BE2C (cell line): ENCODE measurements at regions not wholly inside any gene's neighbourhood (a gene's known extent, or its start where the extent isn't known, plus 50 kb on each side); places are given as distances from the start of the nearest gene placed in this dataset.
A peak's percentile ranks its signal among the peaks of the same experiment; 100 is the strongest.

Source experiments
- DNase-seq: peaks from one replicate; pipeline ENCODE4 v3.0.0-alpha.2; 2020
- H3K27me3 ChIP-seq: fragments of 250-450 bp; sonication (Bioruptor Pico); 2 replicates; pipeline ENCODE4 v1.5.1; 2020; ENCODE audit warnings: mild to moderate bottlenecking
- H3K36me3 ChIP-seq: fragments of 250-450 bp; sonication (Bioruptor Pico); 2 replicates; pipeline ENCODE4 v1.5.1; 2020; ENCODE audit warnings: mild to moderate bottlenecking
- H3K4me1 ChIP-seq: fragments of 250-450 bp; sonication (Bioruptor Pico); 2 replicates; pipeline ENCODE4 v1.5.1; 2020
- H3K4me3 ChIP-seq: 2 replicates; pipeline ENCODE4 v1.5.1; 2011; ENCODE audit warnings: low read depth, low read length
- H3K9me3 ChIP-seq: fragments of 250-450 bp; sonication (Bioruptor Pico); 2 replicates; pipeline ENCODE4 v1.5.1; 2020
- CTCF ChIP-seq: IDR thresholded peaks from 2 replicates; pipeline ENCODE4 v1.5.1; 2012; ENCODE audit warnings: mild to moderate bottlenecking, low read depth, low read length

GRCh38 chr3:159607856-159608255 is 380.8 kb upstream of the IL12A start:
- Histone ChIP-seq H3K4me1 (no peaks in the 10 kb centered on the region), H3K9me3 (no peaks in the 10 kb centered on the region), H3K27me3 (no peaks in the 10 kb centered on the region; the same call in 1 of the 2 replicates), H3K4me3 (no peak overlapping the region), H3K36me3 (no peaks in the 10 kb centered on the region)
- TF ChIP-seq CTCF: no peak
- no peak for DNase-seq

DNA sequence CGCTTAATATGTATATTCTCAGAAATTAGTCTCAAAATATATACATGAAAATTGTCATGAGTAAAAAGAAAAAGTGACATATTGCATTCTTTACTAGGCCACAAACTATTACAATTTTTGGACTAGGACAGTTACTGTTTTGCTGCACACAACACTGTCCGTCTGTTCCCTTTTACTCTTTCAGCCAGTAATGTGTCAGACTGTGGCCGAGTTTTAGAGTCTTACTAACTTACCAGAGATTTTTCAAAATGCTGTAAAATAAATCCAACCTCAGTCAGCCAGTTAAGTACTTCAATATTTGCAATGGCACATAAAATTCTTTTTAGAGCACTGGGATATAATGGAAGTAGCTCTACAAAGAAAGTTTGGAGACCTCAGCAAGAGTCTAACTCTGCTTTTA is 380.3 kb upstream of the IL12A start:
- no peak for DNase-seq
- Histone ChIP-seq H3K4me3 (no peak overlapping the region), H3K36me3 (no peaks in the 10 kb centered on the region), H3K9me3 (no peaks in the 10 kb centered on the region), H3K4me1 (no peaks in the 10 kb centered on the region), H3K27me3 (no peaks in the 10 kb centered on the region; the same call in 1 of the 2 replicates)
- TF ChIP-seq CTCF: no peak

DNA sequence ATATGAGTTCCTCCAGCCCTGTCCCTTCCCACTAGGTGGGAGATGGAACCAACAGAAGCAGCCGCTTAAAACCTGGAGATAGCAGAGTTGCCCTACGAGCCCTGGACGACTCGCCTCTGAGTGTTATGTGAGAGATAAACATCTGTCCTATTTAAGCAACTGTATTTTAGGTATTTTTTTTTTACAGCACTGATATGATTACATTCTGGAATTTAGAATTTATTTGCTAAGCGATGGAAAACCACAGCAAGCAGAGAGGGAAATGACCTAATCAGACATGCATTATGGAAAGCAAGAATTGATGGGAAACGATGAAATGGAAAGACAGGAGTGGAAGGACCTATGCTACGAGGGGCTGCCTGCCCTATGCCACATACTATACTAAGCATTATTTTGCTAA is 379.0 kb upstream of the IL12A start:
- no peaks in the 10 kb centered on the region for H3K9me3 ChIP-seq
- no peak overlapping the region for H3K4me3 ChIP-seq
- no peaks in the 10 kb centered on the region for H3K36me3 ChIP-seq
- no peak for TF ChIP-seq CTCF
- DNase-seq: no peak
- H3K4me1 ChIP-seq: no peaks in the 10 kb centered on the region
- H3K27me3 ChIP-seq: no peaks in the 10 kb centered on the region; the same call in none of the 2 replicates

- H3K27me3 ChIP-seq: peaks cover 5% of the 10 kb centered on the region; the same call in 1 of the 2 replicates
- H3K4me3 ChIP-seq: no peak overlapping the region
- peak; percentile 55 for TF ChIP-seq CTCF
- H3K36me3 ChIP-seq: no peaks in the 10 kb centered on the region
- H3K9me3 ChIP-seq: no peaks in the 10 kb centered on the region
- no peaks in the 10 kb centered on the region for H3K4me1 ChIP-seq
- peak; percentile 27 for DNase-seq
Measured at GRCh38 chr3:159616234-159616825, 372.3 kb upstream of the IL12A start.

DNA sequence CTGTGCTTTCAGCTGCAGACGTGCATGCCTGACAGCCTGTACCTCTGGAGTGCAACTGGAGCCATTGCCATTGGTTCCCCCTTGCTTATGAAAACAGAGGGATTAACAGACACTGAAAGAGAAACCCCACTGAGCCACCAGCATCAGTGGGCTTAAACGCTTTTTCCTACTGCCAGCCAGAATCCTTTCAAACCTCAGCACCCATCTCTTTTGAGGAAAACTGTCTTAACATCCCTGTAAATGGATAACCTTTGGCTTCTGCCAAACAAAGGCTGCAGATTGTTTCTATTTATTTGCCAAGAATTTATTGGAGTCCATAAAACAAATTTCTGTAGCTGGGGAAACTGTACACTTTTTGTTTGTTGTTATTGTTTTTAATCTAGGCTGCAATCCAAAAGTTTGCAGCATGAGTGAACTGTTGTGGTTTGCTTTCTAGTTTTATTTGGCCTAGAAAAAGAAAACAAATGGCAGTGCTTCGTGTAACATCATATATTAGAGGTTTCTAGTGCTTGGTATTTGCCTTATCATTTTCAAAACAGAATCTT is 369.2 kb upstream of the IL12A start:
- H3K9me3 ChIP-seq: no peaks in the 10 kb centered on the region
- H3K36me3 ChIP-seq: no peaks in the 10 kb centered on the region
- TF ChIP-seq CTCF: no peak
- H3K4me1 ChIP-seq: no peaks in the 10 kb centered on the region
- DNase-seq: no peak
- no peak overlapping the region for H3K4me3 ChIP-seq
- H3K27me3 ChIP-seq: peaks cover 5% of the 10 kb centered on the region; the same call in 1 of the 2 replicates

GRCh38 chr3:159620281-159620680 is 368.4 kb upstream of the IL12A start:
- DNase-seq: no peak
- no peaks in the 10 kb centered on the region; the same call in 1 of the 2 replicates for H3K27me3 ChIP-seq
- TF ChIP-seq CTCF: no peak
- no peaks in the 10 kb centered on the region for H3K9me3 ChIP-seq
- H3K4me3 ChIP-seq: no peak overlapping the region
- no peaks in the 10 kb centered on the region for H3K4me1 ChIP-seq
- no peaks in the 10 kb centered on the region for H3K36me3 ChIP-seq
